Spleen (tissue), 11 donors: ENCODE measurements at regions not wholly inside any gene's neighbourhood (a gene's known extent, or its start where the extent isn't known, plus 50 kb on each side); places are given as distances from the start of the nearest gene placed in this dataset.

Experiments used
- DNase-seq: peaks from one replicate; pipeline ENCODE4 v3.0.0-alpha.2; 2020
- H3K27ac ChIP-seq, 8 donors: fragments of 200-600 bp; sonication (generic) in 7 of 8; 1 replicate in 4 of 8; 2 replicates in 4 of 8; pipeline versions ENCODE4 v1.5.0 to v1.8.0; 2016 to 2021; ENCODE audit warnings: inconsistent platforms in 4 of 8, mild to moderate bottlenecking in 4 of 8, moderate library complexity in 1 of 8
- H3K27me3 ChIP-seq, 7 donors: fragments of 200-600 bp; sonication (generic) in 6 of 7; replicated peaks in 1 of 7; 1 replicate in 4 of 7; 2 replicates in 3 of 7; pipeline versions ENCODE4 v1.5.0 to v1.8.0; 2016 to 2021; ENCODE audit warnings: inconsistent platforms in 3 of 7, mild to moderate bottlenecking in 1 of 7
- H3K36me3 ChIP-seq, 6 donors: fragments of 200-600 bp; sonication (generic) in 5 of 6; 1 replicate in 4 of 6; 2 replicates in 2 of 6; pipeline versions ENCODE4 v1.5.0 to v1.8.0; 2016 to 2021; ENCODE audit warnings: inconsistent platforms in 2 of 6
- H3K4me1 ChIP-seq, 6 donors: fragments of 200-600 bp; sonication (generic) in 5 of 6; 1 replicate in 3 of 6; 2 replicates in 3 of 6; pipeline versions ENCODE4 v1.5.0 to v1.8.0; 2016 to 2021; ENCODE audit warnings: inconsistent platforms in 3 of 6
- H3K4me3 ChIP-seq, 8 donors: fragments of 200-600 bp; sonication (generic) in 7 of 8; 1 replicate in 4 of 8; 2 replicates in 4 of 8; pipeline versions ENCODE4 v1.5.0 to v1.8.0; 2016 to 2021; ENCODE audit warnings: inconsistent platforms in 4 of 8, mild to moderate bottlenecking in 4 of 8, moderate library complexity in 2 of 8
- H3K9me3 ChIP-seq, 8 donors: fragments of 200-600 bp; sonication (generic) in 7 of 8; 1 replicate in 4 of 8; 2 replicates in 4 of 8; pipeline versions ENCODE4 v1.5.0 to v1.8.0; 2016 to 2021; ENCODE audit warnings: inconsistent platforms in 4 of 8
- CTCF ChIP-seq, 11 experiments: fragments of 200-600 bp in 7 of 11; fragments of 450-650 bp in 4 of 11; sonication (generic) in 4 of 11; IDR thresholded peaks in 8 of 11; conservative IDR thresholded peaks in 3 of 11; 1 replicate in 7 of 11; 2 replicates in 4 of 11; pipeline versions ENCODE4 v1.4.0 to v1.8.0; 2016 to 2021; ENCODE audit warnings: antibody characterized with exemption in 11 of 11, inconsistent platforms in 4 of 11, mild to moderate bottlenecking in 1 of 11
- POLR2A ChIP-seq, 3 donors: fragments of 450-650 bp; IDR thresholded peaks; one replicate each; pipeline ENCODE4 v1.5.1; 2017; ENCODE audit warnings: antibody characterized with exemption in 3 of 3, mild to moderate bottlenecking in 1 of 3
- POLR2AphosphoS5 ChIP-seq, 3 donors: sonication (generic); formaldehyde crosslinking; IDR thresholded peaks; one replicate each; pipeline ENCODE4 v1.5.1; 2017; ENCODE audit warnings: antibody characterized with exemption in 3 of 3
- WGBS, 5 donors: extraction: QIAGEN DNeasy Blood & Tissue Kit in 3 of 5; methylation state at CpG; one replicate each; pipeline versions ENCODE4 v1.1.5 to v1.1.7; 2013 to 2018; 5-methylcytosine and 5-hydroxymethylcytosine counted together
- intact Hi-C: fragments of 100-400 bp; cut with DNase I; formaldehyde crosslinking; loops from one replicate; pipeline ENCODE4 v1.15.0; 2023; ENCODE audit warnings: low total_unique reads
- donor health status: healthy with polysubstance abuse.
- donor health status: DM: no; HTN: no; CAD: no; lungs with moderate emphysema.
- donor health status: DM: no; HTN: no; CAD: no.
- donor health status: Bipolar disorder and iron deficiency.
- donor health status: healthy.
- donor health status: DM: no; HTN: no; CAD: no.
- donor health status: DM: yes; HTN: yes; CAD: no.

GRCh38 chr14:87628780-87629179 is 364.2 kb downstream of the GALC start:
- no peak for TF ChIP-seq POLR2AphosphoS5 (IDR thresholded peaks at IDR 0.05)
- TF ChIP-seq POLR2A (IDR thresholded peaks at IDR 0.05): no peak
- TF ChIP-seq CTCF (IDR thresholded peaks at IDR 0.05 in 8 of 11, conservative IDR thresholded peaks at IDR 0.05 in 3 of 11): no peak
- Histone ChIP-seq H3K4me3 (no peak overlapping the region), H3K27me3 (no peaks in the 10 kb centered on the region), H3K36me3 (no peaks in the 10 kb centered on the region), H3K9me3 (peaks cover 0 to under 1% (median 0%) of the 10 kb centered on the region in 8 donors), H3K27ac (no peak overlapping the region), H3K4me1 (peaks cover 0 to 4% (median 0%) of the 10 kb centered on the region in 6 donors)
- no peak for DNase-seq
- WGBS, 5 donors: 62 to 85% (median 68%) methylated on average over 3 of the region's 3 CpGs
- intact Hi-C loops: no loop called here

GRCh38 chr14:87628129-87628528 is 364.9 kb downstream of the GALC start:
- no peak overlapping the region for H3K27ac ChIP-seq
- peaks cover 0 to 7% (median 0%) of the 10 kb centered on the region in 8 donors for H3K9me3 ChIP-seq
- H3K4me3 ChIP-seq: no peak overlapping the region
- intact Hi-C loops: no loop called here
- no peaks in the 10 kb centered on the region for H3K36me3 ChIP-seq
- no peak for DNase-seq
- peaks cover 0 to 4% (median 0%) of the 10 kb centered on the region in 6 donors for H3K4me1 ChIP-seq
- no peak for TF ChIP-seq CTCF (IDR thresholded peaks at IDR 0.05 in 8 of 11, conservative IDR thresholded peaks at IDR 0.05 in 3 of 11)
- TF ChIP-seq POLR2AphosphoS5 (IDR thresholded peaks at IDR 0.05): no peak
- no peak for TF ChIP-seq POLR2A (IDR thresholded peaks at IDR 0.05)
- no peaks in the 10 kb centered on the region for H3K27me3 ChIP-seq

GRCh38 chr14:87626266-87626665 is 366.7 kb downstream of the GALC start:
- H3K9me3 ChIP-seq: peaks cover 0 to 25% (median 12%) of the 10 kb centered on the region in 8 donors
- no peaks in the 10 kb centered on the region for H3K27me3 ChIP-seq
- no peak for TF ChIP-seq POLR2A (IDR thresholded peaks at IDR 0.05)
- no peak for TF ChIP-seq POLR2AphosphoS5 (IDR thresholded peaks at IDR 0.05)
- no peak for TF ChIP-seq CTCF (IDR thresholded peaks at IDR 0.05 in 8 of 11, conservative IDR thresholded peaks at IDR 0.05 in 3 of 11)
- H3K27ac ChIP-seq: no peak overlapping the region
- no peak overlapping the region for H3K4me3 ChIP-seq
- H3K4me1 ChIP-seq: peaks cover 0 to 4% (median 0%) of the 10 kb centered on the region in 6 donors
- no peak for DNase-seq
- intact Hi-C loops: no loop called here
- no peaks in the 10 kb centered on the region for H3K36me3 ChIP-seq

DNA sequence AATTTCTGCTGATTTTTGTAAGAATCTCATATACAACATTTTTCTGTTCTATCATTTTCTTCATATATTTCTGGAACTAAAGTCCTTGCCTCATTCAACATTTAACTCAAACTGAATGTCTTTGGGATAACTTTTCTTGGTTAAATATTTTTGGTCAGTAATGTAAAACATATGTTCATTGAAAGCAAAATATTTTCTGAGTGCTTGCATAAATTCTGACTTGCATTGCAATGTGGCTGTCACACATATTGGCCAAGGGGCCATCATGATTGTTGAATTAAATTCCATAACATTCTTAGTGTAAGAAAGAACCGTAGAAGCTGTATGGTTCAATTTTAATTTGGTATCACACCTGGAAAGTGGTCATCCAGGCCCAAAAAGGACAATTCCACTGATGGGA is 369.4 kb downstream of the GALC start:
- WGBS, 5 donors: 75 to 91% (median 85%) methylated on average over 1 of the region's 1 CpG
- intact Hi-C loops: no loop called here
- TF ChIP-seq CTCF (IDR thresholded peaks at IDR 0.05 in 8 of 11, conservative IDR thresholded peaks at IDR 0.05 in 3 of 11) (no peak), POLR2AphosphoS5 (IDR thresholded peaks at IDR 0.05) (no peak), POLR2A (IDR thresholded peaks at IDR 0.05) (no peak)

More for the DNA sequence above, 369.4 kb downstream of the GALC start:
- no peak overlapping the region for H3K27ac ChIP-seq
- no peaks in the 10 kb centered on the region for H3K27me3 ChIP-seq
- H3K36me3 ChIP-seq: no peaks in the 10 kb centered on the region
- no peaks in the 10 kb centered on the region for H3K4me1 ChIP-seq
- peaks cover 0 to 36% (median 24%) of the 10 kb centered on the region in 8 donors for H3K9me3 ChIP-seq
- no peak overlapping the region for H3K4me3 ChIP-seq
- DNase-seq: no peak
